Upper lobe of left lung (tissue), 4 donors: ENCODE measurements at regions not wholly inside any gene's neighbourhood (a gene's known extent, or its start where the extent isn't known, plus 50 kb on each side); places are given as distances from the start of the nearest gene placed in this dataset.

Experiments
- EP300 ChIP-seq, 4 donors: sonication (generic); formaldehyde crosslinking; IDR thresholded peaks; one replicate each; pipeline ENCODE4 v1.5.1; 2017; ENCODE audit warnings: antibody characterized with exemption in 4 of 4, control low read depth in 2 of 4
- POLR2A ChIP-seq, 4 donors: fragments of 450-650 bp; IDR thresholded peaks; one replicate each; pipeline ENCODE4 v1.5.1; 2016 to 2017; ENCODE audit warnings: antibody characterized with exemption in 4 of 4, mild to moderate bottlenecking in 2 of 4
- POLR2AphosphoS5 ChIP-seq, 2 donors: sonication (generic); formaldehyde crosslinking; IDR thresholded peaks; one replicate each; pipeline ENCODE4 v1.5.1; 2017; ENCODE audit warnings: antibody characterized with exemption in 2 of 2
- TF ChIP-seq, protein P1 (sequence below), 6 experiments: fragments of 450-650 bp in 4 of 6; fragments of 200-600 bp in 2 of 6; sonication (generic) in 2 of 6; IDR thresholded peaks; one replicate each; pipeline ENCODE4 v1.5.1; 2016 to 2019; ENCODE audit warnings: antibody characterized with exemption in 6 of 6

DNA sequence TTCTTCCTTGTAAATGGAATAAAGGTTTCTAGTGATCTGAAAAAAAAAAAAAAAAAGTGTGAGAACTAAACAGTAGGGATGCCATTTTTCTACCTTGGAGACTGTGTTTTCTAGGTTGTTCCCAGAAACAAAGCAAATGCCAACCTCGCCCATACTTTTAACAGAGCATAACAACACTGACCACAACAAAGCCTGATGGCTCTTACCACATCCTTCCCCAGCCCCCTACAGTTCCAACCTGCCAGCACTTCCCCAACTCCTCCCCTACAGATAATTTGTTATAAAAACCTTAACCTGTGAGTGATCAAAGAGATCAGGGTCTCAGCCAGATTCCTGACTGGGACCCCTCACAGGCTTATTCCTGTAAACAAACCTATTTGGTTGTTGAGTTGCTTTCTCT is 940.0 kb downstream of the SH3BGRL start:
- TF ChIP-seq POLR2A (IDR thresholded peaks at IDR 0.05) = no peak
- TF ChIP-seq, protein P1, sequence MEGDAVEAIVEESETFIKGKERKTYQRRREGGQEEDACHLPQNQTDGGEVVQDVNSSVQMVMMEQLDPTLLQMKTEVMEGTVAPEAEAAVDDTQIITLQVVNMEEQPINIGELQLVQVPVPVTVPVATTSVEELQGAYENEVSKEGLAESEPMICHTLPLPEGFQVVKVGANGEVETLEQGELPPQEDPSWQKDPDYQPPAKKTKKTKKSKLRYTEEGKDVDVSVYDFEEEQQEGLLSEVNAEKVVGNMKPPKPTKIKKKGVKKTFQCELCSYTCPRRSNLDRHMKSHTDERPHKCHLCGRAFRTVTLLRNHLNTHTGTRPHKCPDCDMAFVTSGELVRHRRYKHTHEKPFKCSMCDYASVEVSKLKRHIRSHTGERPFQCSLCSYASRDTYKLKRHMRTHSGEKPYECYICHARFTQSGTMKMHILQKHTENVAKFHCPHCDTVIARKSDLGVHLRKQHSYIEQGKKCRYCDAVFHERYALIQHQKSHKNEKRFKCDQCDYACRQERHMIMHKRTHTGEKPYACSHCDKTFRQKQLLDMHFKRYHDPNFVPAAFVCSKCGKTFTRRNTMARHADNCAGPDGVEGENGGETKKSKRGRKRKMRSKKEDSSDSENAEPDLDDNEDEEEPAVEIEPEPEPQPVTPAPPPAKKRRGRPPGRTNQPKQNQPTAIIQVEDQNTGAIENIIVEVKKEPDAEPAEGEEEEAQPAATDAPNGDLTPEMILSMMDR (IDR thresholded peaks at IDR 0.05) = no peak
- TF ChIP-seq POLR2AphosphoS5 (IDR thresholded peaks at IDR 0.05) = no peak
- no peak for TF ChIP-seq EP300 (IDR thresholded peaks at IDR 0.05)
